NCI-H345 treated with DMSO at 0.1 percent for 48 hours (cell line): ENCODE measurements at regions not wholly inside any gene's neighbourhood (a gene's known extent, or its start where the extent isn't known, plus 50 kb on each side); places are given as distances from the start of the nearest gene placed in this dataset.

ENCODE experiments used
- DNase-seq: peaks from one replicate; lab custom pipeline; 2025; ENCODE audit not compliant: unreplicated experiment; lab: John Stamatoyannopoulos, UW

DNA sequence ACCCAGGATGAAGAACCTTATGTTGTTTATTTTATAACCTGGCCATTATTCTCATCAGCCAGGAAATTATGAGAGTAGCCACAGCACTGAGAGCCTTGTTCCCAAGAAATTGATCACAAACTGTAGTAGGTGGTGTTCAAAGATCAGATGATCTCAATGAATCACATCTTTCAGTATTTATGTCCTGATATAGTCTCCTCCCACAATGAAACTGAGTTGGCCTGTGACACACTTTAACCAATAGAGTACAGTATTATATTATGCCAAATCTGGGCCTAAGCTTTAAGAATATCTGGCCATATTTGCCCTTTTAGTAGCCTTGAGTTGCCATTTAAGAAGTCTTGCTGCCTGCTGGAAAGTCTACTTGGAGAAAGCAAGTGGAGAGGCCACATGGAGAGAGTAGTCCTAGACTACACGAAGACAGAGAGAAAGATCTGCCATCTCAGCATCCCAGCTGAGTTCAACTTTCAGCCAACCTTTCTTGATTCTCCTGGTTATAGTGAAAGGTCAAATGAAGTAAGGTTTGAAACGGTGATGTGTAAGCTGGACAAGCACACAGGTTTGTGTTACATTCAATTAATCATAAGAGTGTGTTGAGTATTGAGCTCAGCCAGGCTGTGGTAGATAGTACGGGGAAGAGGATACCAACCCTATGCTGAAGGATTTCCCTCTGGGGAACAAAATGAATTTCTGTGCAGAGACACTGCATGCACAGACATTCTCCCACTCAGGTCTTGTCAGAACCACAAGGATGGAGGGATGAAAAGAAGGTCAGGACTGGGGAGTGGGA lies 561.8 kb downstream of the SOX6 start:
- no peak for DNase-seq

DNA sequence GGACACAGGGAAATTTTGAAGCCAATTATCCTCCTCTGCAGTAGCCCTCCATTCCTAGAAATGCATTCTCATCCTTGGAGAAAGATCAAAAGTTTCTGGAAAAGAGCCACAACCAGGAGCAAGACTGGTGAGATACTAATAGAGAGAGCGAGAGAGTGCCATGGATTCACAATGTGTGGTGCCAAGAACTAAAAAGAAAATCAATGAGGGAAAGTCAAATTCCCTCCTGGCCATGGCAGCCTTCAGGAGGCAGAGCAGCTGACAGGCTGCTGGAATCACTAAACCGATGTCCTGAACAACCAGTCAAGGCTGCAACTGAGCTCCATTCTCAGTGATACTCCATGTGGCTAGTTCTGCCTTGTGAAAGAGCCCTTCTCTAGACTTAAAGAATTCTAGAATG lies 561.0 kb downstream of the SOX6 start:
- no peak for DNase-seq

DNA sequence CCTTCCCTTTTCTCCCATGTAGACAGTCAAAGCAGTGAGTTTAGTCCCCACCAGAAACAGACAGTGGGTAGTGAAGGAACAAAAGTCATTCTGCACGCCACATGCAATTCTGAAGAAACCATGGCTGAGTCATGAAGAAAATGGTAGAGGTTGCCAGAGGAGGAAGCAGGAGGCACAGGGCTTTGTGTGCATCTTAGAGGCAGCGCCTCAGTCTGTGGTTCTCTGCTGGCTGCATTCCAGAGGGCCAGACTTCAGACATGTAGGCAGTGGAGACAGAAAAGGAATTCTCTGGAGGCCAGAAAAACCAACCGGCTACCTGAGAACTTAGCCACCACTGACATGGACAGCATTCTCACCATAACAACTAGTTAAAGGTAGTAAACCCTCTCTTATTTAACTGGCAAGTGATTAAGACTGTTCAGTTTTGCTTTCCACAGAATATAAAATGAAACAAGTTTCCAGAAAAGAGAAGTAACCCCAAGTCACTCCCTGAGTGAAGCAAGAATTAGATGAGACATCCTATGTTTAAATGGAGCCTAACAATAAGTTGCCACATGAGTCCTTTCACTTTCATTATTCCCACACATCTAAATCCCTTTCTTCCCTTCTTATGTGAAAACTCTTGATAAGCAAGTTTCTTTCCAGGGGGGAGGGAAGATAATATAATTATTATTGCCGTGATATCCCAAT lies 556.1 kb downstream of the SOX6 start:
- DNase-seq, result no peak

DNA sequence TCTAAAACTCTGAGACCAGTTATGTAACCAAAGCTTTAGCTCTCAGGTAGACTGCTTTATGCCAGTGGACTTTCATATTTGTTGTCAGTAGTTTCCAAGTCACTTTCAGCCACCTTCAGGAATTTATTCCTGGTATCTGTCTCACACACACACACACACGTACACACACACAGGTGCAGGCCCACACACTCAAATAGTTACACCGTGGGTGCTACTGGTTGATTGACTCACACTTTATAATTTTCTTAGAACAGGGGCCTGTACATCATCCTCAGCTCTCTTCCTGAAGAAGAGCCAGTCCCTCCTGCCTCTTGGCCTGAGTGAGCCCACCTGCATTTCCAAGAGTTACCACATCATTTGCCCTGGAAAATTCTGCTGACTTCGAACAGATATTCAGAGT lies 555.2 kb downstream of the SOX6 start:
- DNase-seq, result no peak

DNA sequence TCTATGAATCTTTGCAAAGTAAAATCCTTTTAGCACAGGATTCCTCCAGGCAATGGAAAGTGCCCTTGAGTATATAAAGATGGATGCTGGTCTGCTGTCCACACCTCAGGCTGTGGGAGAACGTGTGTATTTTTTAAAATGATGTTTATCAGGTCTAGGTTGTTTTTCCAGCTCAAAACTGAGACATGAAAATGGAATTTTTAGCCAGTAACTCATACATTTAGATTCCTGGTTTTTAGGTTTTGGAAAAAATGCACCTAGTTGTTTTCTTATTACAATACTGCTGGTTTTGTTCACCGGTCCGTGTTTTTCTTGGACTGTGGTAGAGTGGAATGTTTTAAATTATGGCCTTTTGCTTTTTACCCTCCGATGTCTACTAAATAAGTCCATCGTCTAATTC lies 554.7 kb downstream of the SOX6 start:
- no peak for DNase-seq

DNA sequence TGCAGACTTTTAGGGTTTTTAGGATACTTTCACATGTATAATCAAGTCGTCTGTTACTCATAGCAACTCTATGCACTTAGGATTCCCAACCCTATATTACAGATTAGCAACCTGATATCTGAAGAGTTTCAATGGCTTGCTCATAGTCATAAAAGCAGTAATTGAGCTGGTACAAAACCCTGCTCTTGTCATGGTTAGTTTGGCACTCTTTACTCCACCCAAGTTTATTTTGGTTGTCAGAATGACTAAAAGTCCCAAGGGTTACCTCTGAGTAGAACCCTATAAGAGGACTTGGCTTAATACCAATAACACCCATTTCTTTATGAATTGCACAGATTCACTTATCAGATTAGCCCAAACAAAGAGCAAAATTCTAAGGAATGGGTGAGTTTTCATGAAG lies 550.6 kb downstream of the SOX6 start:
- DNase-seq, result no peak

DNA sequence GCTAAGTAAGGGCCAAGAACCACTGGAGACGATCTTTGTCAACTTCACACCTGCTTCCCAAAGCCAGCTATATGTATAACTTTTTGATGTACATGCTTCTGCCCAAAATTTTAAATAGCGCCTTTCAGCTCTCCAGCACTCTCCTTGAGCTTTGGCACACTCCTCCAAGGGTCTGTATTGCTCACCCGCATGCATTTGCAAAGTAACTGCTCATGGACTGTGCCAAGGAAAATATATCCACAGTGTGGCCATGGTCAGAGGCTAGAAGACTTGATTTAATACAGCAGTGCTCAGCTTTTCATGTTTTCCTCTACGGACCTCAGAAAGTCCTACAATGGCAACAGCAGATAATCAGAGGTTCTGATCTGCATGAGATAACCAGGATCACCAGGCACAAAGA lies 550.1 kb downstream of the SOX6 start:
- no peak for DNase-seq

DNA sequence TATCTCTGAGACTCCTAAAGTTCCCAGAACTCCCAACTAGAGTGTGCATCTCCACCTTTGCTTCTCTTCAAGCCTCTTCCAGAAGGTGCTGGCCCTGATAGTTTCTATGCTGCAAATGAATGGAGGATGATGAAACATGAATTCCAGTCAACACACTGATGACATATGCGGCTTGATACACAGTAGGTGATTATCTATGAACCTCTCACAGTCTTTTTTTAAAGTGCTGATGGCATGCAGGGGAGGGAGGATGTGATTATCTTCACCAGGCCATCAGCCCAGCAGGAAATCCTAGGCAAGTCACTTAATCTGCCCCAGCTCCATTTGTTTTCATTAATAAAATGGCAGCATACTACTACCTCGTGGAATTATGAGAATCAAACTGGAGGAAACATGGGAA lies 548.5 kb downstream of the SOX6 start:
- no peak for DNase-seq

DNA sequence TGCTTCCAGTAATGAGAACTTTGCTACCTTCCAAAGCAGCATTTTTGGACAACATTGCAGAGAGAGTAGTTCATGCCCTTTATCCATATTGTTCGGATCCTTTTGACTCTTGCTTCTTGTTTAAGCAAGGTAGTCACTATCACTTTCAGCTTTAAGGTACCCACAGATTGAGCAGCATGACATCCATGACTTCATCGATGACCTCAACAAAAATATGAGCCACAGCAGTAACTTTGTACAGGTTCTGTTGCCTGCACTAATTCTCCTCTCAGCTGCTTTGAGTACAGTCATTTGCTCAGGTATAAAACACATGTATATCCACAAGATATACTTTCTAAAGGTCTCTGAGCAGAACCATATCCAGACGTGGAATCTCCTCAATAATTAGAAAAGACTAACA lies 546.3 kb downstream of the SOX6 start:
- no peak for DNase-seq

DNA sequence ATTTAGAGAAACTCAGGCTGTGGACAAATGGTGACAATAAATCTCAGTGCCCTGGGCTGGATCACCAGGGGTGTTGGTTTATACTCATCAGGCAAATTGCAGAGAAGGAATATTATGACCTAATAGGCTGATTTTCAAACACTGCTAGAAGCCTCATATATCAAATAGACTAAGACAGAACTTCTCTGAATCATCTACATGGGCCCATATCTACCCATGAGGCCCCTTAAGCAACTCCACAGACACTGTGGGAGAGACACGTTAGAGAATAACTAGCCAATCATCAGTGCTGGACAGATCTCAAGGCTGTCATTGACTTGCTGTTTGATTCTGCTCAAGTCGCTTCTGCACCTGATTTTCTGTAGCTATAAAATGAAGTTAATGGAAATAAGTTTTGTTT lies 545.8 kb downstream of the SOX6 start:
- no peak for DNase-seq

DNA sequence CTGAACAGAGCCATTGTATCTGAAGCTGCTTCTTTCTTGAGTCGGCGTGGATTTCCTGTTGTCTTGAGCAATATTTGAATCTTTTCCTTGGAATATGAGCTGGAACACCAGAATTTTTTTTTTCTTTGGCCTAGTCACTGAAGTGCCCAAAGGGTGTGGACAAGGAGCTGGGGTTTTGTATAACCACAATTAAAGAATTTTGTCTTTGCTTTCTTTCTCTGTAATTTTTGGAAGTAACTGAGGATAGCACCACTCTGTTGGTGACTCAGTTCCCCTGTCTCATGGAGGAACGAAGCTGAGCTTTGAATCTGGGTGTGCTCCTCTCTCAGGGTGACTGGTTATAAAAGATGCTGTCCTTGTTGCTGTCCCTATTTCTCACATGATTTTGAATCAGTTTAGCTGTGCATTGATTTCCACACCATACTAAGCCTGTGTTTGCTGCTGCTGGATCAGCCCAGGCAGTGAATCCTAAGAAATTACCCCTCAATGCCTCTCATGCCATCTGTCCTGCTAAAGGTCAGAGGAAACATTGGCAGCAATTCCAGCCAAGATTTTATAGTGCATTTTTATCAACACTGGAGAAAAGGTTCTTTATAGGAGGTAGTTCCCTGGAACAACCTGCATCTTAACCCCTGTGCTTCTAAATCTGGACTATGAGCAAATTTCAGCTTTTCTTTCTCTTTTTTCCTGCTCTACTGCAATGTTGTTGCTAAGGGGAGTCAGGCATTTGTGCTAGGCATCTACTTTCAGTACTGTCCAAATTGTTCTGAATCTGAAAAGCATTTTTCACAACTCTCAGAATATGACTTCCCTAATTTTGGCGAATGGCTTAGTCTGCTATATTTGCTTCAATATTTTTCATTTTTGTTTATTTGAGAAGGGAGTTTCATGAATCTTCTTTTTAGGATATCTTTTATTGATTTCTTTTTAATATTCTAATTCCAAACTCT lies 540.8 kb downstream of the SOX6 start:
- no peak for DNase-seq

DNA sequence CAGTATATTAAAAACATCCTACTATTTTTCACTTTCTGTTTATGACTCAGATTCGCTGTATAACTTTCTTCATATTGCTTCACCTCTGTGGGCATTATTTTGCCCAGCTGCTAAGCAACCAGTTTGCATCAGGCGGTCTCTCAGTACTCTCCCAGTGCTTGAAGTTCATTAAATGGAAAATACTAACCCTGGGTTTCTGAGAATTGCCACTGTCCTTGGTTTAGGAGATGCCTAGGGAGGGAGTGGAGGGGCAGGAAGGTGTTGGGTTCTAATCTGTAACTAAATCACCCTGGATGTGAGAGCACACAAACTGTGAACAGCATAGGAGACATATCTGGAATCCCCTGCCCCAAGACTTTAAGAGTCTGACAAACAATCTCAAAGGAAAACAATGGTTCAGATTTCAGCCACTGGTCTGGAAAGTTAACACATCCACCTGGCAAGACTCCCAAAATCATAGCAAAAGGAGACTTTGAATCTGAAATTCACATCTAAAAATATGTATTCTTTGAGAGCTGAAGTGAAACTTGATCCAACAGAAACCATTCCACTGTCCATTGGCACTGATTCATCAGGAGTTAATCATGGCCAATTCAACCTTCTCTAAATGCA lies 540.0 kb downstream of the SOX6 start:
- DNase-seq, result no peak

DNA sequence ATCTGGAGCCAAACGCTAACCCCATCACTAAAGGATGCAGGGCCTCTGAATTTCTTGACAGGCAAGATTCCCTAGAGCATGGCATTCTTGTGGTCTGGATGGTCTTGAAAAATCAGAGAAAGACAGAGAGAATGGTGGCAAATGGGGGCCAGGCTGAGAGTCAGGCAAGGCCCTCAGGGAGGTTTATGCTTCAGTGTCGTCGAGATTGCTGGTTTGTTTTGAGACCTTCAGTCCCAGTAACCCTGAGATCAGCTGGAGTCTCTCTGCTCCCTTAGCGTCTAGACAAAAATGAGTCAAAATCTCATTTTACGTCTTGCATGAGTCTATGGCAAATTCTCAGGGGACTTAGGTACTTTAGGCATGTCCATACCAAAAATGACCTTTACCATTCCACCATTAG lies 539.3 kb downstream of the SOX6 start:
- no peak for DNase-seq

DNA sequence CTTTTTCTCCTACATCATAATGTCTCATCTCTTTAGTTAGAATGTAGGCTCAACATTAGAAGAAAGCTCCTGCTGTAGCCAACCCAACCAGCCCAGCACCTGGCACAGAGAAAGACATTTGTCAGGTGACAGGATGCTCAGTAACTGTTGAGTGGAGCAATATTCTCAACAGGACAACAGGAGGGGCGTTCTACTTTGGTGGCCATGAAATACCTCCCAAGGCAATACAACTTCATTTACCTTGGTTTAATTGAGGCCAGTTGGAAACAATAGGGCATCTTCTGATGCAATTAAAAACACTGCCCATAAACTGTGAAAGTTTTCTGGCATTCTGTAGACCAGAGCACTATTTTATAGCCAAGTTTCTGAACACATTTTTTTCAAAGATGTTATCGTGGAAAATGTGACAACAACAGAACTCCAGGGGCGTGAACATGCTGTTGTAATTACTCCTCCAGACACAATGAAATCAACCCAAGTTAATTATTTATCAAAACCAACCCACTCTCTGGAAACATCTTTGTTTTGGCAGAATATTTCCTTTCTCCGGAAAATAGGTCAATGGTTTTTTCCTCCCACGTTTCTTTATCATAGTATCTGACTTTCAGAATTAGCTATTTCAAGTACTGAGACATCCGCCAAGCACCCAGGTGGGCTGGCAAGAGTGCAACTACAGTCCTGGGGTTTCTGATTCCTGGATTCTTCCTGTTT lies 538.1 kb downstream of the SOX6 start:
- no peak for DNase-seq

DNA sequence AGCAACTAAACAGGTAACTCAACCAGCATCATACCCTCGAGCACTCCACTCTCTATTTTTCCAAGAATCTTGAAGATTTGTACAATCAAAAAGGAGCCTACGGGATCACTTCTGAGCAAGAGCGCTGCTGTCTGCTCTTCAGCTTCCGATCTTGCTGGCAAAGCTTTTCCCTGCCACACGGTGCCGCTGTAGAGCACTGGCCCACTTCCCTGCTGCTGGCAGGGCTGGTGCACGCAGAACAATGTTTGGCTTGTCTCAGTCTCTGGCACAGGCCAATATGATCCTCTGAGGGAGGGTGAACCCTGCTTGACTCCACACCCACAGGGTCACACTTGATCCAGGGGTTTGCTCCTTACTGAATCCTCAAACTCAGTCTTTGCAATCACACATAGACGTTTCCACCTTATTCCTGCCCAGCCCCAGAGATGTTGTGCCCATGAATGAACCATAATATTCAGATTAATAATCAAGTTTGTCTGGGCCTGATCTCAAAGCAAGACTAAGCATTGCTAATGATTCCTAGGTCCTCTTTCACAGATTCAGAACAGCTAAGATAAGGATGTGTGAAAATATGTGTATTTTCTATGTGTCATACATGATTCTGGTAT lies 536.6 kb downstream of the SOX6 start:
- DNase-seq, result no peak

DNA sequence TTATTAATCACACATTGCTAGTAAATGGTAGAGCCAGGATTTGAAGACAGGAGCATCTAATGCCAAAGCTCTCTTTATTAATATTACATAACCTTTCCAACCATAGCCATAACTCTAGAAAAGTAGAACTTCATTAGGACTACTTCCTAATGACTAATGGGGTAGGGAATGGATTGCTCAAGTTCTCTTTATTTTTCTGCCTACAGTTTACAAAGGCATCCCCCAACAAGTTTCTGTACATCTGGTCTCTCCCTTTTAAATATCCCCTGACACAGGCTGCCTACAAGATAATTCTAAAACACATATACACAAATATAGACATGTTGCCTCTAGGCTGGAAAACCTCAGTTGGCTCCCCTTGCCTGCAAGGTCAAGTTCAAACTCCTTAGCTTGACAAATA lies 534.9 kb downstream of the SOX6 start:
- DNase-seq, result no peak

DNA sequence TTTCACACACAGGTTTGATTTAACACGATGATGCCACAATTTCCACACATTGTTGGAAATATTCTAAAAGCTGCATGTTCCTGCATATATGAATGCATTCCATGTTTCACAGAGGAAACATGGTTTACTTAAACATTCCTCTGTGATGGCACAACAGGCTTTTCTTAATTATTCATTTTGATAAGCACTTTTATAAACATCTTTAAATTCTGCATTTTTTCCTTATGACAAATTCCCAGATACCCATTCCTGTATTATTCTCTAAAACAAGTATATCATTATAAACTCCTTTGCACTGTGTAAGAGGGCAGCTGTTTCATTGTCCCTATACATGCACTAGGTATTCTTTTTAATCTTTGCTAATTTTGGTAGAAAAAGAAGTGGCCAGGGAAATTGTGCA lies 532.3 kb downstream of the SOX6 start:
- DNase-seq, result no peak

DNA sequence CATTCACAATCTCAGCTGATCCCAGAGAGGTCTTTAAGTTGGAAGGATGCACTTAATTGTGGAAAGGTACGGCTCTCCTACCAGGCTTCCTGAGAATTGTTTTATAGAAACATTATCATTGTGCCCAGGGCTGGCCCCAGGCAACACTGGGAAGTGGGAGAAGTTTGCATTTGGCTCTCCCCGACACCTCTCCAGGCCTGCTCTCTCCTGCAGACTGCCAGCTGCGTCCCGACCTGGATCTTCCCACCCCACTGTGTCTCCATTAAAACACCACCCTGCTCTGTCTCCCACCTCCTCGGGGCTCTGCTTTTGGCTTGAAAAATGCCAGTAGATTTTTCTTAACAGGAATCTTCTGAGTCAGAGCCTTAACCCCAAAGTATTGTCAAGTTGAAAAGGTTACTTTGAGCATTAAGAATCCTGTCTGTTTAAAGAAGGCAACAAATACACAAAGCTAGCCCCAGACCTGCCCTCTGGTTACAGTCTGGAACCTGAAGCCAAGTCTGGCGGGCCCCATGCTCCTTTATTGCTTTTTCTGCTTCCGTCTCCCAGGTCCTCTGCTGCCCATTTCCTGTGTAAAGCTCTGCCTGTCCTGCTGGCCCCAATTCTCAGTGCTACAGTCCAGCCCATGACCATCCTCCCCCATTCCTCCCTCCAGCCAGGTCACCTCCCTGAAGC lies 530.2 kb downstream of the SOX6 start:
- DNase-seq, result no peak

DNA sequence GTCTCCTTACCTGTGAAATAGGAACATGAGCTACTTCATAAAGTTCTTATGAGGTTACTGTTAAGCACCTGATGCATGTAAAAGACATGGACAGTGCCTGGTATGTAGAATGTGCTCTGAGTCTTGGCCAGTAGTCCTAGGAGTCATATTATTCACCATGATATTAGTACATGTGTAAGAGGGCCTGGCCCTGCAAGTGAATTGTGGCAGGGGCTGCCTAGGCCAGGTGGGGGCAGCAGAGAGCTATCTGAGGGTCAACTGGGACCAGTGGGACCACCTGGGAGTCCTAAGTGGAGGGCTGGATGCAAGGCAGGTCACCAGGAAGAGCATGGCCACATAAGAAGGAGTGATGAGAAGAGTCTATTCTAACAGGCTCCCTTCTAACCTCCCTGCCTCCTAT lies 529.5 kb downstream of the SOX6 start:
- DNase-seq, result no peak
